WTC11 (cell line): ENCODE measurements at regions not wholly inside any gene's neighbourhood (a gene's known extent, or its start where the extent isn't known, plus 50 kb on each side); places are given as distances from the start of the nearest gene placed in this dataset.

Experiments
- ATAC-seq: fragments of 200-7000 bp; cut with Tn5 transposase; 2 replicates; pipeline ENCODE4 v1.10.0; 2021; ENCODE audit warnings: mild to moderate bottlenecking, moderate library complexity
- CTCF ChIA-PET: fragments of 300-600 bp; sonication (Branson Sonifier 250); formaldehyde crosslinking; loops from one replicate; lab custom pipeline; 2021; ENCODE audit warnings: antibody characterized with exemption; lab: Charles Lee
- POLR2A ChIA-PET: fragments of 350-600 bp; sonication (Branson Sonifier 250); formaldehyde crosslinking; loops from one replicate; lab custom pipeline; 2021; ENCODE audit warnings: antibody characterized with exemption; lab: Charles Lee
- DNase-seq: peaks from one replicate; pipeline ENCODE4 v3.0.0; 2021; ENCODE audit warnings: low spot score
- H3K27ac Mint-ChIP-seq: 2 replicates; pipeline ENCODE4 v1.8.0; 2021; ENCODE audit warnings: mixed read lengths
- H3K27me3 Mint-ChIP-seq: 2 replicates; pipeline ENCODE4 v1.8.0; 2021; ENCODE audit warnings: low read depth, mild to moderate bottlenecking, moderate library complexity, mixed read lengths
- H3K36me3 Mint-ChIP-seq: 2 replicates; pipeline ENCODE4 v1.8.0; 2021; ENCODE audit warnings: mixed read lengths
- H3K4me1 Mint-ChIP-seq: 2 replicates; pipeline ENCODE4 v1.8.0; 2022; ENCODE audit warnings: mixed read lengths
- H3K4me3 Mint-ChIP-seq: 2 replicates; pipeline ENCODE4 v1.8.0; 2021; ENCODE audit warnings: mild to moderate bottlenecking, moderate library complexity, mixed read lengths
- H3K9me3 Mint-ChIP-seq: 2 replicates; pipeline ENCODE4 v1.8.0; 2021; ENCODE audit warnings: mixed read lengths
- AFF4 ChIP-seq: sonication (generic); formaldehyde crosslinking; IDR thresholded peaks from 2 replicates; pipeline ENCODE4 v1.8.1; 2023; ENCODE audit warnings: mild to moderate bottlenecking, missing genetic modification reagents, borderline replicate concordance
- ARID4B ChIP-seq: sonication (generic); formaldehyde crosslinking; IDR thresholded peaks from 2 replicates; pipeline ENCODE4 v1.8.0; 2023; ENCODE audit warnings: missing genetic modification reagents, mild to moderate bottlenecking, borderline replicate concordance
- E2F5 ChIP-seq: sonication (generic); formaldehyde crosslinking; IDR thresholded peaks from 2 replicates; pipeline ENCODE4 v1.8.1; 2022; ENCODE audit warnings: mild to moderate bottlenecking, moderate library complexity, missing genetic modification reagents
- EMX1 ChIP-seq: fragments of 250-450 bp; sonication (Bioruptor Pico); IDR thresholded peaks from 2 replicates; pipeline ENCODE4 v1.8.0; 2021; ENCODE audit warnings: mild to moderate bottlenecking
- FOXJ3 ChIP-seq: sonication (generic); formaldehyde crosslinking; IDR thresholded peaks from 2 replicates; pipeline ENCODE4 v1.9.0; 2021; ENCODE audit warnings: missing genetic modification reagents, mild to moderate bottlenecking, borderline replicate concordance
- GABPB1 ChIP-seq: sonication (generic); formaldehyde crosslinking; IDR thresholded peaks from 2 replicates; pipeline ENCODE4 v1.8.1; 2023; ENCODE audit warnings: mild to moderate bottlenecking, missing genetic modification reagents
- IRF2 ChIP-seq: sonication (generic); formaldehyde crosslinking; IDR thresholded peaks from 2 replicates; pipeline ENCODE4 v1.8.0; 2022; ENCODE audit warnings: low read depth, missing genetic modification reagents, borderline replicate concordance
- JAZF1 ChIP-seq: fragments of 250-450 bp; sonication (Bioruptor Pico); IDR thresholded peaks from 2 replicates; pipeline ENCODE4 v1.9.0; 2021; ENCODE audit warnings: moderate library complexity, mild to moderate bottlenecking, inconsistent platforms
- MAX ChIP-seq: sonication (generic); formaldehyde crosslinking; IDR thresholded peaks from 2 replicates; pipeline ENCODE4 v1.8.0; 2022; ENCODE audit warnings: mild to moderate bottlenecking, missing genetic modification reagents
- NFE2L1 ChIP-seq: sonication (generic); formaldehyde crosslinking; IDR thresholded peaks from 2 replicates; pipeline ENCODE4 v1.8.1; 2023; ENCODE audit warnings: missing genetic modification reagents
- RELA ChIP-seq: sonication (generic); formaldehyde crosslinking; IDR thresholded peaks from 2 replicates; pipeline ENCODE4 v1.8.1; 2022; ENCODE audit warnings: missing genetic modification reagents, mild to moderate bottlenecking, borderline replicate concordance
- SOX15 ChIP-seq: fragments of 250-450 bp; sonication (Bioruptor Pico); IDR thresholded peaks from 2 replicates; pipeline ENCODE4 v1.9.0; 2021; ENCODE audit warnings: mild to moderate bottlenecking
- USF2 ChIP-seq: sonication (generic); formaldehyde crosslinking; IDR thresholded peaks from 2 replicates; pipeline ENCODE4 v1.8.1; 2023; ENCODE audit warnings: mild to moderate bottlenecking, missing genetic modification reagents, moderate library complexity
- ZNF281 ChIP-seq: sonication (generic); formaldehyde crosslinking; IDR thresholded peaks from 2 replicates; pipeline ENCODE4 v1.8.0; 2023; ENCODE audit warnings: mild to moderate bottlenecking, missing genetic modification reagents
- ZNF425 ChIP-seq: fragments of 250-450 bp; sonication (Bioruptor Pico); conservative IDR thresholded peaks from 2 replicates; pipeline ENCODE4 v1.9.0; 2021; ENCODE audit warnings: mild to moderate bottlenecking
- ZNF512 ChIP-seq: sonication (generic); formaldehyde crosslinking; IDR thresholded peaks from 2 replicates; pipeline ENCODE4 v1.8.1; 2022; ENCODE audit warnings: missing genetic modification reagents, borderline replicate concordance
- ZNF671 ChIP-seq: fragments of 250-450 bp; sonication (Bioruptor Pico); IDR thresholded peaks from 2 replicates; pipeline ENCODE4 v1.8.0; 2021; ENCODE audit warnings: mild to moderate bottlenecking

- ATAC-seq = no peak
- Mint-ChIP-seq H3K27me3 (peaks cover 1% of the 10 kb centered on the region), H3K4me1 (peaks cover 27% of the 10 kb centered on the region), H3K4me3 (no peak overlapping the region), H3K27ac (no peak overlapping the region), H3K9me3 (no peaks in the 10 kb centered on the region), H3K36me3 (no peaks in the 10 kb centered on the region)
- CTCF ChIA-PET = interaction anchor here (0.6 to 1.0 kb wide), 2 partner anchors 55 to 273 kb away, joined by 3 read pairs; no protein-coding TSS in a partner anchor
- POLR2A ChIA-PET = no interaction called here
- no peak for DNase-seq
- TF ChIP-seq ARID4B (CRISPR knock-in tag) (no peak), FOXJ3 (CRISPR knock-in tag) (no peak), RELA (CRISPR knock-in tag) (no peak), GABPB1 (no peak), MAX (CRISPR knock-in tag) (no peak), JAZF1 (CRISPR knock-in tag) (no peak), ZNF425 (CRISPR knock-in tag) (no peak), ZNF671 (CRISPR knock-in tag) (no peak), SOX15 (no peak), NFE2L1 (CRISPR knock-in tag) (no peak), USF2 (CRISPR knock-in tag) (no peak), E2F5 (no peak), AFF4 (CRISPR knock-in tag) (no peak), EMX1 (CRISPR knock-in tag) (no peak), ZNF512 (CRISPR knock-in tag) (no peak), ZNF281 (CRISPR knock-in tag) (no peak), IRF2 (CRISPR knock-in tag) (no peak)
Measured at GRCh38 chr5:2575871-2576270, 175.6 kb downstream of the IRX2 start.
